Smooth muscle cell (in vitro differentiated cells): ENCODE measurements at regions not wholly inside any gene's neighbourhood (a gene's known extent, or its start where the extent isn't known, plus 50 kb on each side); places are given as distances from the start of the nearest gene placed in this dataset.
"Not testable (repeated sequence)": the region's sequence is repeated elsewhere in the genome, so short reads cannot be mapped to it uniquely, and the experiment has no call there.

Experiments
- DNase-seq: peaks from one replicate; lab custom pipeline; 2025; ENCODE audit not compliant: unreplicated experiment; lab: John Stamatoyannopoulos, UW
- H2AFZ ChIP-seq: fragments of 200-600 bp; sonication (generic); 2 replicates; pipeline ENCODE4 v1.6.0; 2016; ENCODE audit warnings: antibody characterized with exemption, low read depth, mild to moderate bottlenecking
- H3F3A ChIP-seq: fragments of 200-600 bp; sonication (generic); 2 replicates; pipeline ENCODE4 v1.6.0; 2017; ENCODE audit warnings: antibody characterized with exemption, low read depth
- H3K27ac ChIP-seq: fragments of 200-600 bp; sonication (generic); 2 replicates; pipeline ENCODE4 v1.5.1; 2016; ENCODE audit warnings: low read depth, mild to moderate bottlenecking
- H3K27me3 ChIP-seq: fragments of 200-600 bp; sonication (generic); 2 replicates; pipeline ENCODE4 v1.6.1; 2016; ENCODE audit warnings: low read depth, mild to moderate bottlenecking
- H3K36me3 ChIP-seq: fragments of 200-600 bp; sonication (generic); 2 replicates; pipeline ENCODE4 v1.5.1; 2016; ENCODE audit warnings: low read depth
- H3K4me1 ChIP-seq: fragments of 200-600 bp; sonication (generic); 2 replicates; pipeline ENCODE4 v1.5.1; 2016; ENCODE audit warnings: low read depth
- H3K4me2 ChIP-seq: fragments of 200-600 bp; sonication (generic); 2 replicates; pipeline ENCODE4 v1.6.0; 2016; ENCODE audit warnings: mild to moderate bottlenecking
- H3K4me3 ChIP-seq: fragments of 200-600 bp; sonication (generic); 2 replicates; pipeline ENCODE4 v1.5.1; 2016; ENCODE audit warnings: mild to moderate bottlenecking
- H3K79me2 ChIP-seq: fragments of 200-600 bp; sonication (generic); 2 replicates; pipeline ENCODE4 v1.6.0; 2016; ENCODE audit warnings: low read depth, mild to moderate bottlenecking
- H3K9ac ChIP-seq: fragments of 200-600 bp; sonication (generic); 2 replicates; pipeline ENCODE4 v1.6.0; 2016; ENCODE audit warnings: low read depth
- H3K9me3 ChIP-seq: fragments of 200-600 bp; sonication (generic); replicated peaks from 2 replicates; pipeline ENCODE4 v1.5.1; 2016; ENCODE audit warnings: low read depth
- H4K20me1 ChIP-seq: fragments of 200-600 bp; sonication (generic); 2 replicates; pipeline ENCODE4 v1.6.0; 2016; ENCODE audit warnings: low read depth
- CTCF ChIP-seq: fragments of 200-600 bp; sonication (generic); IDR thresholded peaks from 2 replicates; pipeline ENCODE4 v1.5.1; 2017; ENCODE audit warnings: borderline replicate concordance, mild to moderate bottlenecking, antibody characterized with exemption; ENCODE audit not compliant: insufficient read depth, poor library complexity, severe bottlenecking
- WGBS: methylation state at CpG from one replicate; pipeline ENCODE4 v1.1.7; 2016; ENCODE audit warnings: low lambda C conversion rate; 5-methylcytosine and 5-hydroxymethylcytosine counted together

GRCh38 chr4:86461849-86462248 lies 102.0 kb upstream of the MAPK10 start:
- no peak overlapping the region for H3K4me2 ChIP-seq
- no peak for TF ChIP-seq CTCF
- no peak for DNase-seq
- H3F3A ChIP-seq: no peaks in the 10 kb centered on the region
- no peak overlapping the region for H3K4me3 ChIP-seq
- H3K27ac ChIP-seq: no peak overlapping the region
- no peaks in the 10 kb centered on the region for H3K36me3 ChIP-seq
- no peaks in the 10 kb centered on the region for H3K9me3 ChIP-seq
- WGBS: 92% methylated on average over 5 of the region's 5 CpGs
- H3K9ac ChIP-seq: no peak overlapping the region
- no peaks in the 10 kb centered on the region for H3K27me3 ChIP-seq
- no peaks in the 10 kb centered on the region for H4K20me1 ChIP-seq
- H2AFZ ChIP-seq: no peak overlapping the region
- no peaks in the 10 kb centered on the region for H3K4me1 ChIP-seq
- H3K79me2 ChIP-seq: no peaks in the 10 kb centered on the region

GRCh38 chr4:86472377-86473019 lies 112.6 kb upstream of the MAPK10 start:
- no peak for DNase-seq
- no peaks in the 10 kb centered on the region for H3F3A ChIP-seq
- H3K9me3 ChIP-seq: no peaks in the 10 kb centered on the region
- H3K9ac ChIP-seq: no peak overlapping the region
- H2AFZ ChIP-seq: no peak overlapping the region
- 81% methylated on average over 1 of the region's 1 CpG for WGBS
- H3K36me3 ChIP-seq: no peaks in the 10 kb centered on the region
- H4K20me1 ChIP-seq: no peaks in the 10 kb centered on the region
- TF ChIP-seq CTCF: no peak
- H3K27ac ChIP-seq: no peak overlapping the region
- H3K79me2 ChIP-seq: no peaks in the 10 kb centered on the region
- H3K4me2 ChIP-seq: no peak overlapping the region
- H3K4me1 ChIP-seq: peaks cover 20% of the 10 kb centered on the region
- H3K27me3 ChIP-seq: no peaks in the 10 kb centered on the region
- H3K4me3 ChIP-seq: no peak overlapping the region

GRCh38 chr4:86478151-86478550 lies 116.0 kb upstream of the PTPN13 start:
- DNase-seq, H2AFZ ChIP-seq, H3K4me2 ChIP-seq, H3F3A ChIP-seq, H3K27ac ChIP-seq, H4K20me1 ChIP-seq, H3K36me3 ChIP-seq, H3K4me3 ChIP-seq, H3K27me3 ChIP-seq, H3K9ac ChIP-seq, H3K79me2 ChIP-seq, H3K9me3 ChIP-seq: not testable (repeated sequence)
- WGBS: 89% methylated on average over 4 of the region's 4 CpGs
- peaks cover 29% of the 10 kb centered on the region for H3K4me1 ChIP-seq

GRCh38 chr4:86481440-86481839 lies 112.7 kb upstream of the PTPN13 start:
- WGBS: 80% methylated on average over 1 of the region's 1 CpG
- Histone ChIP-seq H3K4me3 (no peak overlapping the region), H3K4me2 (no peak overlapping the region), H3K27ac (no peak overlapping the region), H3K36me3 (no peaks in the 10 kb centered on the region), H4K20me1 (no peaks in the 10 kb centered on the region), H3K9me3 (no peaks in the 10 kb centered on the region), H3K27me3 (no peaks in the 10 kb centered on the region), H3K79me2 (no peaks in the 10 kb centered on the region), H2AFZ (no peak overlapping the region), H3F3A (no peaks in the 10 kb centered on the region), H3K9ac (no peak overlapping the region), H3K4me1 (peaks cover 45% of the 10 kb centered on the region)
- TF ChIP-seq CTCF: no peak
- no peak for DNase-seq
